IMR-90 (cell line): ENCODE measurements at regions not wholly inside any gene's neighbourhood (a gene's known extent, or its start where the extent isn't known, plus 50 kb on each side); places are given as distances from the start of the nearest gene placed in this dataset.

Experiments used
- ATAC-seq: fragments of 200-7000 bp; cut with Tn5 transposase; 2 replicates; pipeline ENCODE4 v1.9.1; 2020; ENCODE audit warnings: low read depth, mild to moderate bottlenecking, moderate library complexity
- BruUV-seq: library from RNA; stranded (reverse); fragments of 400-500 nt; replicated peaks from 2 replicates; lab custom pipeline; 2021; lab: Mats Ljungman, UMichigan
- CTCF ChIA-PET: fragments of 300-600 bp; formaldehyde crosslinking; extraction: SDS; loops from one replicate; lab custom pipeline; 2021; ENCODE audit warnings: antibody characterized with exemption; lab: Yijun Ruan, JAX
- POLR2A ChIA-PET: fragments of 300-600 bp; sonication (Branson Sonifier 250); formaldehyde crosslinking; loops from one replicate; lab custom pipeline; 2022; ENCODE audit warnings: antibody characterized with exemption; ENCODE audit not compliant: unreplicated experiment; lab: Charles Lee
- DNase-seq: peaks from one replicate; pipeline ENCODE4 v3.0.0; 2013
- H2AFZ ChIP-seq: replicated peaks from 2 replicates; pipeline ENCODE3; 2013; ENCODE audit warnings: low read length, mild to moderate bottlenecking; ENCODE audit not compliant: poor library complexity
- H2AK5ac ChIP-seq: 2 replicates; pipeline ENCODE4 v1.6.1; 2013; ENCODE audit warnings: low read depth, low read length, inconsistent platforms
- H2AK9ac ChIP-seq: replicated peaks from 2 replicates; pipeline ENCODE3; 2013; ENCODE audit warnings: mild to moderate bottlenecking, low read depth, low read length, moderate library complexity; ENCODE audit not compliant: poor library complexity
- H2BK120ac ChIP-seq: 2 replicates; pipeline ENCODE4 v1.6.1; 2013; ENCODE audit warnings: low read depth, low read length, inconsistent platforms
- H2BK15ac ChIP-seq: 3 replicates; pipeline ENCODE4 v1.6.1; 2013; ENCODE audit warnings: low read depth, low read length, inconsistent platforms
- H2BK20ac ChIP-seq: 2 replicates; pipeline ENCODE4 v1.6.1; 2013; ENCODE audit warnings: low read depth, mild to moderate bottlenecking, inconsistent platforms, low read length, moderate library complexity
- H2BK5ac ChIP-seq: 2 replicates; pipeline ENCODE4 v1.6.1; 2013; ENCODE audit warnings: mild to moderate bottlenecking, low read depth, low read length, inconsistent platforms; ENCODE audit not compliant: poor library complexity, severe bottlenecking
- H3K14ac ChIP-seq: replicated peaks from 2 replicates; pipeline ENCODE4 v1.6.1; 2013; ENCODE audit warnings: low read depth, low read length, inconsistent platforms
- H3K18ac ChIP-seq: 2 replicates; pipeline ENCODE4 v1.6.1; 2013; ENCODE audit warnings: low read depth, low read length, control low read depth
- H3K23ac ChIP-seq: 2 replicates; pipeline ENCODE4 v1.6.1; 2013; ENCODE audit warnings: low read depth, low read length, inconsistent platforms
- H3K27ac ChIP-seq: 2 replicates; pipeline ENCODE4 v1.5.1; 2013; ENCODE audit warnings: mild to moderate bottlenecking, control low read depth, low read length; ENCODE audit not compliant: insufficient read depth
- H3K27me3 ChIP-seq: 2 replicates; pipeline ENCODE4 v1.6.1; 2013; ENCODE audit warnings: low read length; ENCODE audit not compliant: control insufficient read depth, insufficient read depth
- H3K36me3 ChIP-seq: 2 replicates; pipeline ENCODE4 v1.6.1; 2013; ENCODE audit warnings: low read length, mixed read lengths; ENCODE audit not compliant: control insufficient read depth, insufficient read depth
- H3K4ac ChIP-seq: 2 replicates; pipeline ENCODE4 v1.6.1; 2013; ENCODE audit warnings: low read depth, low read length, inconsistent platforms
- H3K4me1 ChIP-seq: 2 replicates; pipeline ENCODE4 v1.6.1; 2013; ENCODE audit warnings: low read length, mixed read lengths; ENCODE audit not compliant: control insufficient read depth, insufficient read depth
- H3K4me2 ChIP-seq: 2 replicates; pipeline ENCODE4 v1.6.1; 2013; ENCODE audit warnings: low read depth, mild to moderate bottlenecking, control low read depth, low read length, moderate library complexity
- H3K4me3 ChIP-seq: 2 replicates; pipeline ENCODE4 v1.5.1; 2013; ENCODE audit warnings: low read depth, mild to moderate bottlenecking, control low read depth, low read length, moderate library complexity; ENCODE audit not compliant: insufficient read depth
- H3K56ac ChIP-seq: 2 replicates; pipeline ENCODE4 v1.6.1; 2013; ENCODE audit warnings: low read length, inconsistent platforms; ENCODE audit not compliant: insufficient read depth; ENCODE audit errors: extremely low read depth
- H3K79me1 ChIP-seq, 2 experiments: 2 replicates each; pipeline ENCODE4 v1.6.1; 2013; ENCODE audit warnings: low read length in 2 of 2, inconsistent platforms in 1 of 2, low read depth in 1 of 2
- H3K9ac ChIP-seq: 2 replicates; pipeline ENCODE4 v1.6.1; 2013; ENCODE audit warnings: low read depth, low read length, control low read depth
- H3K9me1 ChIP-seq: 2 replicates; pipeline ENCODE4 v1.6.1; 2013; ENCODE audit warnings: low read length, inconsistent platforms; ENCODE audit not compliant: insufficient read depth
- H3K9me3 ChIP-seq: 2 replicates; pipeline ENCODE4 v1.6.1; 2013; ENCODE audit warnings: low read length; ENCODE audit not compliant: control insufficient read depth, insufficient read depth
- H4K20me1 ChIP-seq: 2 replicates; pipeline ENCODE4 v1.6.1; 2013; ENCODE audit warnings: low read length, inconsistent platforms; ENCODE audit not compliant: insufficient read depth
- H4K5ac ChIP-seq: 2 replicates; pipeline ENCODE4 v1.6.1; 2013; ENCODE audit warnings: mild to moderate bottlenecking, low read depth, low read length, control low read depth
- H4K8ac ChIP-seq, 2 experiments: 2 replicates each; pipeline ENCODE4 v1.6.1; 2013; ENCODE audit warnings: low read depth in 2 of 2, low read length in 2 of 2, control low read depth in 1 of 2, inconsistent platforms in 1 of 2
- H4K91ac ChIP-seq: 2 replicates; pipeline ENCODE4 v1.6.1; 2013; ENCODE audit warnings: low read depth, low read length, inconsistent platforms; ENCODE audit not compliant: insufficient read depth
- CEBPB ChIP-seq: IDR thresholded peaks from 2 replicates; pipeline ENCODE4 v1.6.1; 2012; ENCODE audit warnings: low read depth, low read length, improper control_type of control experiment
- CHD1 ChIP-seq: IDR thresholded peaks from 2 replicates; pipeline ENCODE4 v1.6.1; 2012; ENCODE audit warnings: low read depth, low read length, improper control_type of control experiment
- FOS ChIP-seq: fragments of 150-350 bp; IDR thresholded peaks from 2 replicates; pipeline ENCODE4 v1.6.1; 2016; ENCODE audit warnings: low read depth, low read length
- MAZ ChIP-seq: IDR thresholded peaks from 2 replicates; pipeline ENCODE4 v1.6.1; 2012; ENCODE audit warnings: low read depth, mild to moderate bottlenecking, low read length, improper control_type of control experiment, moderate library complexity, borderline replicate concordance
- MXI1 ChIP-seq: IDR thresholded peaks from 2 replicates; pipeline ENCODE4 v1.6.1; 2012; ENCODE audit warnings: low read depth, mild to moderate bottlenecking, low read length, moderate library complexity, borderline replicate concordance
- RAD21 ChIP-seq: IDR thresholded peaks from 2 replicates; pipeline ENCODE4 v1.6.1; 2012; ENCODE audit warnings: low read length, improper control_type of control experiment
- SMC3 ChIP-seq: fragments of 150-350 bp; IDR thresholded peaks from 2 replicates; pipeline ENCODE4 v1.6.1; 2016; ENCODE audit warnings: low read depth, mild to moderate bottlenecking, antibody characterized with exemption, low read length, moderate library complexity
- USF2 ChIP-seq: fragments of 150-350 bp; IDR thresholded peaks from 2 replicates; pipeline ENCODE4 v1.6.1; 2017; ENCODE audit warnings: mild to moderate bottlenecking, antibody characterized with exemption, low read length, low read depth
- WGBS, 2 experiments: methylation state at CpG; one replicate each; pipeline versions ENCODE4 v1.1.5 to v1.1.7; 2013; ENCODE audit warnings: missing lambda C conversion rate in 2 of 2; ENCODE audit not compliant: insufficient read length in 1 of 2; ENCODE audit errors: extremely low coverage in 2 of 2; 5-methylcytosine and 5-hydroxymethylcytosine counted together
- dilution Hi-C: fragments of 300-500 bp; cut with HindIII; formaldehyde crosslinking; loops from one replicate; pipeline ENCODE4 v1.14.3; 2018; ENCODE audit warnings: low sequenced_read_pairs; ENCODE audit not compliant: unreplicated experiment
- in situ Hi-C: fragments of 300-500 bp; cut with MboI; formaldehyde crosslinking; loops from 3 replicates; pipeline ENCODE4 v1.14.3; 2019; ENCODE audit warnings: low sequenced_read_pairs, inconsistent platforms, mixed read lengths
- intact Hi-C: fragments of 100-400 bp; cut with micrococcal nuclease; formaldehyde crosslinking; loops from 2 replicates; pipeline ENCODE4 v1.10.0; 2022

GRCh38 chr9:16039988-16040761 lies 487.3 kb downstream of the CCDC171 start:
- Histone ChIP-seq H3K4me3 (no peak overlapping the region), H3K23ac (peak overlapping the region; percentile 93), H2BK5ac (peak overlapping the region; percentile 79), H4K91ac (peak overlapping the region; percentile 95), H3K36me3 (no peaks in the 10 kb centered on the region), H3K4me1 (peaks cover 29% of the 10 kb centered on the region), H4K20me1 (no peaks in the 10 kb centered on the region), H3K18ac (peak overlapping the region; percentile 89), H3K9me3 (no peaks in the 10 kb centered on the region), H2BK120ac (peak overlapping the region; percentile 99), H3K79me1 (no peaks in the 10 kb centered on the region), H3K14ac (peak overlapping the region; percentile 98), H3K4ac (peak overlapping the region; percentile 98), H3K27ac (peak overlapping the region; percentile 93), H3K4me2 (peak overlapping the region; percentile 20), H3K56ac (peak overlapping the region; percentile 92), H2AK5ac (peak overlapping the region; percentile 96), H2BK20ac (peak overlapping the region; percentile 97), H3K9me1 (peaks cover 24% of the 10 kb centered on the region), H4K5ac (peak overlapping the region; percentile 83), H4K8ac (peak overlapping the region; percentile 87 to 88), H2BK15ac (peak overlapping the region; percentile 94), H3K27me3 (no peaks in the 10 kb centered on the region), H2AK9ac (peak overlapping the region; percentile 77), H2AFZ (peak overlapping the region; percentile 81), H3K9ac (peak overlapping the region; percentile 58)
- ATAC-seq, result peak; percentile 79
- intact Hi-C loops (loop anchor here (5.0 kb wide), 1 partner anchor 152 kb away; no protein-coding TSS in a partner anchor), dilution Hi-C loops (no loop called here), in situ Hi-C loops (no loop called here)
- ChIA-PET POLR2A (no interaction called here), CTCF (interaction anchor here (0.7 to 1.0 kb wide), 2 partner anchors 52 to 94 kb away, joined by 3 read pairs; no protein-coding TSS in a partner anchor)
- no CpG with 5 or more reads among the region's 10 CpGs for WGBS, 2 experiments
- peak; percentile 81 for DNase-seq
- no TSS peak for BruUV-seq
- TF ChIP-seq USF2 (no peak), MAZ (no peak), RAD21 (no peak), SMC3 (no peak), CEBPB (no peak), MXI1 (no peak), FOS (no peak), CHD1 (no peak)
